ENCODE measurements at regions not wholly inside any gene's neighbourhood (a gene's known extent, or its start where the extent isn't known, plus 50 kb on each side); places are given as distances from the start of the nearest gene placed in this dataset.
"Not testable (repeated sequence)": the region's sequence is repeated elsewhere in the genome, so short reads cannot be mapped to it uniquely, and the experiment has no call there.

GRCh38 chr4:118591339-118592046 lies 93.7 kb upstream of the METTL14 start:
- Histone ChIP-seq H3K27ac (ENCODE audit: low read depth, low read length) (peak overlapping the region; percentile 65), H2AFZ (ENCODE audit: low read depth, low read length, poor library complexity, severe bottlenecking) (peak overlapping the region; percentile 34), H3K9ac (ENCODE audit: low read length) (peak overlapping the region; percentile 77), H3K4me3 (replicated peaks in 1 of 2; ENCODE audit: low read depth in 1 of 2, low read length in 2 of 2) (peak overlapping the region; percentile 62 to 68), H3K4me2 (ENCODE audit: low read length) (peak overlapping the region; percentile 48)
- CTCF ChIA-PET; H3K4me1 ChIP-seq (ENCODE audit: control insufficient read depth in 1 of 2, insufficient read depth in 2 of 2, low read length in 2 of 2); RAD21 ChIA-PET (ENCODE audit: low non-redundant PET in 1 of 2, low total read pairs in 2 of 2, uncharacterized antibody in 2 of 2, unreplicated experiment in 2 of 2); H3K27me3 ChIP-seq (ENCODE audit: insufficient read depth, low read length); H4K20me1 ChIP-seq (ENCODE audit: insufficient read depth); H3K9me2 ChIP-seq (ENCODE audit: insufficient read depth); H3K79me2 ChIP-seq (ENCODE audit: insufficient read depth, low read length); H3K36me3 ChIP-seq (ENCODE audit: control insufficient read depth in 1 of 2, insufficient read depth in 2 of 2, low read length in 2 of 2); BruUV-seq (replicated peaks); intact Hi-C loops (cut with micrococcal nuclease); H3K9me3 ChIP-seq (ENCODE audit: control insufficient read depth in 1 of 2, insufficient read depth in 1 of 2, low read depth in 1 of 2, low read length in 2 of 2): not testable (repeated sequence)
- DNase-seq (ENCODE audit: low read depth, low spot score), result peak; percentile 91
- TF ChIP-seq SRF (IDR thresholded peaks at IDR 0.05; ENCODE audit: low read depth) (peak; percentile 97), TCF7L2 (IDR thresholded peaks at IDR 0.05; ENCODE audit: borderline replicate concordance, extremely low read depth, insufficient read depth, insufficient read length) (peak; percentile 46), ELF1 (IDR thresholded peaks at IDR 0.05; ENCODE audit: borderline replicate concordance, low read depth) (peak; percentile 61), POLR2AphosphoS5 (IDR thresholded peaks at IDR 0.05; ENCODE audit: low read depth, low read length) (peak; percentile 78), POLR2A (IDR thresholded peaks at IDR 0.05; ENCODE audit: borderline replicate concordance, extremely low read depth, insufficient read depth, insufficient read length) (peak; percentile 40), YY1 (IDR thresholded peaks at IDR 0.05; ENCODE audit: extremely low read depth, insufficient replicate concordance, low read depth, low read length) (peak; percentile 74), CBX3 (IDR thresholded peaks at IDR 0.05; ENCODE audit: low read depth) (peak; percentile 85), SP1 (IDR thresholded peaks at IDR 0.05; ENCODE audit: low read depth) (peak; percentile 89)
- ATAC-seq, result peak; percentile 95
- POLR2A ChIA-PET, result interaction anchor here (0.7 kb wide), 2 partner anchors 26 to 904 kb away, joined by 3 to 4 read pairs; no protein-coding TSS in a partner anchor

DNA sequence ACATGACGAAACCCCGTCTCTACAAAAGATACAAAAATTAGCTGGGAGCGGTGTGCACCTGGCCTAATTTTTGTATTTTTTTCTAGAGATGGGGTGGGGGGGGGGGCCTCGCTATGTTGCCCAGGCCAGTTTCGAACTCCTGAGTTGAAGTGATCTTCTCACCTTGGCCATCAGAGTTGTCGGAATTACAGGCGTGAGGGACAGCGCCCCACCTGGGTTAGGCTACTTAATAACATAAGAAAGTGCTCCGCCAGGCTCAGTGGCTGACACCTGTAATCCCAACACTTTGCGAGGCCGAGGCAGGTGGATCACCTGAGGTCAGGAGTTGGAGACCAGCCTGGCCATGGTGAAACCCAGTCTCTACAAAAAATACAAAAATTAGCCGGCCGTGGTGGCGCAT lies 92.9 kb upstream of the METTL14 start:
- Histone ChIP-seq H3K4me2 (ENCODE audit: low read length) (peak overlapping the region; percentile 48), H3K27ac (ENCODE audit: low read depth, low read length) (peak overlapping the region; percentile 65; the same call in 1 of the 2 replicates), H3K9ac (ENCODE audit: low read length) (peak overlapping the region; percentile 77), H3K4me3 (replicated peaks in 1 of 2; ENCODE audit: low read depth in 1 of 2, low read length in 2 of 2) (peak overlapping the region; percentile 62 to 68)
- CTCF ChIA-PET; BruUV-seq (replicated peaks); H3K36me3 ChIP-seq (ENCODE audit: control insufficient read depth in 1 of 2, insufficient read depth in 2 of 2, low read length in 2 of 2); H3K4me1 ChIP-seq (ENCODE audit: control insufficient read depth in 1 of 2, insufficient read depth in 2 of 2, low read length in 2 of 2); ATAC-seq; H4K20me1 ChIP-seq (ENCODE audit: insufficient read depth); H3K9me2 ChIP-seq (ENCODE audit: insufficient read depth); POLR2A ChIA-PET; H2AFZ ChIP-seq (ENCODE audit: low read depth, low read length, poor library complexity, severe bottlenecking); intact Hi-C loops (cut with micrococcal nuclease); RAD21 ChIA-PET (ENCODE audit: low non-redundant PET in 1 of 2, low total read pairs in 2 of 2, uncharacterized antibody in 2 of 2, unreplicated experiment in 2 of 2); H3K9me3 ChIP-seq (ENCODE audit: control insufficient read depth in 1 of 2, insufficient read depth in 1 of 2, low read depth in 1 of 2, low read length in 2 of 2); H3K79me2 ChIP-seq (ENCODE audit: insufficient read depth, low read length); H3K27me3 ChIP-seq (ENCODE audit: insufficient read depth, low read length): not testable (repeated sequence)
- DNase-seq (ENCODE audit: low read depth, low spot score), result peak; percentile 24
- TF ChIP-seq, protein P1, sequence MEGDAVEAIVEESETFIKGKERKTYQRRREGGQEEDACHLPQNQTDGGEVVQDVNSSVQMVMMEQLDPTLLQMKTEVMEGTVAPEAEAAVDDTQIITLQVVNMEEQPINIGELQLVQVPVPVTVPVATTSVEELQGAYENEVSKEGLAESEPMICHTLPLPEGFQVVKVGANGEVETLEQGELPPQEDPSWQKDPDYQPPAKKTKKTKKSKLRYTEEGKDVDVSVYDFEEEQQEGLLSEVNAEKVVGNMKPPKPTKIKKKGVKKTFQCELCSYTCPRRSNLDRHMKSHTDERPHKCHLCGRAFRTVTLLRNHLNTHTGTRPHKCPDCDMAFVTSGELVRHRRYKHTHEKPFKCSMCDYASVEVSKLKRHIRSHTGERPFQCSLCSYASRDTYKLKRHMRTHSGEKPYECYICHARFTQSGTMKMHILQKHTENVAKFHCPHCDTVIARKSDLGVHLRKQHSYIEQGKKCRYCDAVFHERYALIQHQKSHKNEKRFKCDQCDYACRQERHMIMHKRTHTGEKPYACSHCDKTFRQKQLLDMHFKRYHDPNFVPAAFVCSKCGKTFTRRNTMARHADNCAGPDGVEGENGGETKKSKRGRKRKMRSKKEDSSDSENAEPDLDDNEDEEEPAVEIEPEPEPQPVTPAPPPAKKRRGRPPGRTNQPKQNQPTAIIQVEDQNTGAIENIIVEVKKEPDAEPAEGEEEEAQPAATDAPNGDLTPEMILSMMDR (IDR thresholded peaks at IDR 0.05 in 2 of 3, conservative IDR thresholded peaks at IDR 0.05 in 1 of 3; ENCODE audit: borderline replicate concordance in 1 of 3, insufficient read depth in 1 of 3, low read depth in 2 of 3, low read length in 2 of 3), result peak; percentile 3 to 20 (median 13); a peak in 2 of 6 replicates

DNA sequence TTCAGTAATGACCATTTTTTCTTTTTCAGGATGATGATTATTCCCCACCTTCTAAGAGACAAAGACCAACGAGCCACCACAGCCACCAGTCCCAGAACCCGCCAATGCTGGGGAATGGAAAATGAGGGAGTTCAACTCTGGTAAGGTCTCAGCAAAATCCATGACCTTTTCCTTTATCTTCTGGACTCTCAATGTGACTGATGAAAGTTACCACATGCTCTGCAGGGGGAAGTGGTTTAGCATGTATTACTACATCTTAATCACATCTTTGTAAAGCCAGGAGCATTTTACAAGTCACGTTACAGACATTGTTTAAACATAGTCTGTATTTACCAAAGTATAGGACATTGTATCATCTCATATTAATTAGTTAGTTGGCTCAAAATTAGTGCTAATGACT lies 89.3 kb upstream of the METTL14 start:
- H3K9me3 ChIP-seq (ENCODE audit: control insufficient read depth in 1 of 2, insufficient read depth in 1 of 2, low read depth in 1 of 2, low read length in 2 of 2); DNase-seq (ENCODE audit: low read depth, low spot score); H3K27ac ChIP-seq (ENCODE audit: low read depth, low read length); H3K9ac ChIP-seq (ENCODE audit: low read length); ATAC-seq; intact Hi-C loops (cut with micrococcal nuclease); RAD21 ChIA-PET (ENCODE audit: low non-redundant PET in 1 of 2, low total read pairs in 2 of 2, uncharacterized antibody in 2 of 2, unreplicated experiment in 2 of 2); H2AFZ ChIP-seq (ENCODE audit: low read depth, low read length, poor library complexity, severe bottlenecking); H4K20me1 ChIP-seq (ENCODE audit: insufficient read depth); H3K9me2 ChIP-seq (ENCODE audit: insufficient read depth); POLR2A ChIA-PET; H3K79me2 ChIP-seq (ENCODE audit: insufficient read depth, low read length); H3K4me2 ChIP-seq (ENCODE audit: low read length); H3K27me3 ChIP-seq (ENCODE audit: insufficient read depth, low read length); H3K4me3 ChIP-seq (replicated peaks in 1 of 2; ENCODE audit: low read depth in 1 of 2, low read length in 2 of 2); H3K36me3 ChIP-seq (ENCODE audit: control insufficient read depth in 1 of 2, insufficient read depth in 2 of 2, low read length in 2 of 2); BruUV-seq (replicated peaks); CTCF ChIA-PET; H3K4me1 ChIP-seq (ENCODE audit: control insufficient read depth in 1 of 2, insufficient read depth in 2 of 2, low read length in 2 of 2): not testable (repeated sequence)
